Activated CD8-positive, alpha-beta T cell treated with anti-CD3 and anti-CD28 coated beads for 36 hours (primary cell): ENCODE measurements at regions not wholly inside any gene's neighbourhood (a gene's known extent, or its start where the extent isn't known, plus 50 kb on each side); places are given as distances from the start of the nearest gene placed in this dataset.

Experiments
- ATAC-seq: fragments of 200-7000 bp; cut with Tn5 transposase; one replicate; pipeline ENCODE4 v1.10.0; 2021; ENCODE audit warnings: mild to moderate bottlenecking, moderate library complexity
- CTCF ChIA-PET: fragments of 350-600 bp; sonication (Branson Sonifier 250); formaldehyde crosslinking; loops from one replicate; lab custom pipeline; 2021; ENCODE audit warnings: antibody characterized with exemption; lab: Charles Lee
- POLR2A ChIA-PET: fragments of 350-600 bp; sonication (Branson Sonifier 250); formaldehyde crosslinking; loops from one replicate; lab custom pipeline; 2021; ENCODE audit warnings: antibody characterized with exemption; lab: Charles Lee
- DNase-seq: peaks from one replicate; pipeline ENCODE4 v3.0.0-alpha.2; 2020
- H3K27ac Mint-ChIP-seq: one replicate; pipeline ENCODE4 v1.8.0; 2021; ENCODE audit warnings: mild to moderate bottlenecking, mixed read lengths
- H3K27me3 Mint-ChIP-seq: one replicate; pipeline ENCODE4 v1.8.0; 2021; ENCODE audit warnings: mixed read lengths
- H3K36me3 Mint-ChIP-seq: one replicate; pipeline ENCODE4 v1.8.0; 2021; ENCODE audit warnings: low read depth, mixed read lengths
- H3K4me1 Mint-ChIP-seq: one replicate; pipeline ENCODE4 v1.8.0; 2021; ENCODE audit warnings: low read depth, mixed read lengths
- H3K4me3 Mint-ChIP-seq: one replicate; pipeline ENCODE4 v1.8.0; 2021; ENCODE audit warnings: mild to moderate bottlenecking, moderate library complexity, mixed read lengths
- H3K9me3 Mint-ChIP-seq: one replicate; pipeline ENCODE4 v1.8.0; 2021; ENCODE audit warnings: mixed read lengths
- CTCF ChIP-seq: fragments of 200-600 bp; IDR thresholded peaks from one replicate; pipeline ENCODE4 v1.8.0; 2022; ENCODE audit warnings: antibody characterized with exemption, mild to moderate bottlenecking
- intact Hi-C: fragments of 100-400 bp; cut with micrococcal nuclease; formaldehyde crosslinking; loops from one replicate; pipeline ENCODE4 v1.10.0; 2022

DNA sequence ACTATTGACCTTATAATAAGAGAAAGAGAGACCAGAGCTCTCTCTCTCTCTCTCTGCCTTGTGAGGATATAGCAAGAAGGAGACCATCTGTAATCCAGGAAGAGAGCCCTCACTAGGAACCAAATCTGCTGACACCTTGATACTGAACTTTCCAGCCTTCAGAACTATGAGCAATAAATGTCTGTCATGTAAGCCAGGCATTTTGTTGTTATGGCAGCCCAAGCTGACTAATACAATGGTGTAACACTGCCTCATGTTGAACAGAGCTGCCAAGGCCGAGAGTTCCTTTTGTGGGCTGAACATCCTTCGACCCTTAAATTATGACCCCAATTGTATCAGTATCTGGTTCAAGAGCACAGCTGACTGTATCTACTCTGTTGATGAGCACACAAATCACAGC is 108.0 kb downstream of the LRRC30 start:
- no peaks in the 10 kb centered on the region for H3K4me1 Mint-ChIP-seq
- H3K36me3 Mint-ChIP-seq = no peaks in the 10 kb centered on the region
- ATAC-seq (no peak), DNase-seq (no peak)
- no peaks in the 10 kb centered on the region for H3K27me3 Mint-ChIP-seq
- no peak for TF ChIP-seq CTCF
- no peaks in the 10 kb centered on the region for H3K9me3 Mint-ChIP-seq
- H3K4me3 Mint-ChIP-seq = no peak overlapping the region
- ChIA-PET POLR2A (no interaction called here), CTCF (no interaction called here)
- no peak overlapping the region for H3K27ac Mint-ChIP-seq
- intact Hi-C loops = no loop called here

DNA sequence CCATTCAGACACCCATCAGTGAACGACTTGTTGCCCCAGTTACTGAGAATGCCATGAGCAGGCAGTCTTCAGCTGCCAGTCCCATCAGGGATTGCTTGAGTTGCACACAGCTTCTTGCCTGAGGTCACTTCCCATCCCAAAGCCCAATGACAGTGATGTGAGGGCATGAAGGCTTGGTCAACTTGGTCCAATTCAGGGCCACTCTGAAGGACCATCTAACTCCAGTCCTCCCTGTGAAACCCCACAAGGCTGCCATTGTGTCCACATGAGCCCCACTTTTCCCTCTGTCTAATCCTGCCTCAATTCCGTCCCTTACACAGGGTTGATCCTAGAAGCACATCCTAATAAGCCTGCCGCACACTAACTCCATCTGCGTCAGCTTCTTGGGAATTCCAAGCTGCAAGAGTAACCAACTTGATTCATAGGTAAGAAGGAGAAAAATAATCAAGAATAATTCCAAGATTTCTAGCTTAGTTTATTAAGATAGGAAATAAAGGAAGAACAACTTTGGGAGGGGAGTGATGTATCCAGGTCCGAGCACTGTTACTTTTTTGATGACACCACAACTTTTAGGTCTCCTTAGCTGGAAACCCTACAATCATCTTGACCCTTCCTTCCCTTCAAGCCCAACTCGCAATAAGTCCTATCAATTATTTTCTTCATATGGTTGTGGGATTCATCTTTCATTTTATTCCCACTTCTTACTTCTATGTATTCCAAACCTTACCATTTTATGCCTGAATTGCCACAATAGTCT is 110.9 kb downstream of the LRRC30 start:
- Mint-ChIP-seq H3K4me1 (no peaks in the 10 kb centered on the region), H3K36me3 (no peaks in the 10 kb centered on the region), H3K27me3 (no peaks in the 10 kb centered on the region), H3K27ac (no peak overlapping the region), H3K4me3 (no peak overlapping the region), H3K9me3 (peaks cover 3% of the 10 kb centered on the region)
- DNase-seq (no peak), ATAC-seq (no peak)
- ChIA-PET POLR2A (no interaction called here), CTCF (no interaction called here)
- no peak for TF ChIP-seq CTCF
- intact Hi-C loops = no loop called here

- ATAC-seq (no peak), DNase-seq (no peak)
- TF ChIP-seq CTCF = no peak
- no peaks in the 10 kb centered on the region for H3K36me3 Mint-ChIP-seq
- peaks cover 7% of the 10 kb centered on the region for H3K9me3 Mint-ChIP-seq
- no peak overlapping the region for H3K4me3 Mint-ChIP-seq
- H3K27me3 Mint-ChIP-seq = no peaks in the 10 kb centered on the region
- intact Hi-C loops = no loop called here
- POLR2A ChIA-PET = no interaction called here
- H3K4me1 Mint-ChIP-seq = no peaks in the 10 kb centered on the region
- H3K27ac Mint-ChIP-seq = no peak overlapping the region
- CTCF ChIA-PET = no interaction called here
Observed at GRCh38 chr18:7349181-7349837, 118.4 kb downstream of the LRRC30 start.

GRCh38 chr18:7358989-7359726 is 128.3 kb downstream of the LRRC30 start:
- intact Hi-C loops = no loop called here
- peaks cover 3% of the 10 kb centered on the region for H3K27me3 Mint-ChIP-seq
- H3K9me3 Mint-ChIP-seq = peaks cover 4% of the 10 kb centered on the region
- H3K4me1 Mint-ChIP-seq = no peaks in the 10 kb centered on the region
- POLR2A ChIA-PET = no interaction called here
- H3K36me3 Mint-ChIP-seq = no peaks in the 10 kb centered on the region
- ATAC-seq (no peak), DNase-seq (no peak)
- no peak overlapping the region for H3K4me3 Mint-ChIP-seq
- TF ChIP-seq CTCF = no peak
- H3K27ac Mint-ChIP-seq = no peak overlapping the region
- CTCF ChIA-PET = no interaction called here
